Epithelial cell of esophagus (primary cell): ENCODE measurements at regions not wholly inside any gene's neighbourhood (a gene's known extent, or its start where the extent isn't known, plus 50 kb on each side); places are given as distances from the start of the nearest gene placed in this dataset.

Experiments used
- DNase-seq: peaks from one replicate; pipeline ENCODE4 v3.0.0; 2010; ENCODE audit warnings: low read depth
- H3K4me3 ChIP-seq: 2 replicates; pipeline ENCODE4 v1.5.1; 2011; ENCODE audit warnings: mild to moderate bottlenecking, low read length, control low read depth
- TF ChIP-seq, protein P1 (sequence below): IDR thresholded peaks from 2 replicates; pipeline ENCODE4 v1.5.1; 2011; ENCODE audit warnings: low read depth, mild to moderate bottlenecking, low read length, control low read depth, inconsistent platforms; ENCODE audit not compliant: insufficient read depth; ENCODE audit errors: missing control alignments

- TF ChIP-seq, protein P1, sequence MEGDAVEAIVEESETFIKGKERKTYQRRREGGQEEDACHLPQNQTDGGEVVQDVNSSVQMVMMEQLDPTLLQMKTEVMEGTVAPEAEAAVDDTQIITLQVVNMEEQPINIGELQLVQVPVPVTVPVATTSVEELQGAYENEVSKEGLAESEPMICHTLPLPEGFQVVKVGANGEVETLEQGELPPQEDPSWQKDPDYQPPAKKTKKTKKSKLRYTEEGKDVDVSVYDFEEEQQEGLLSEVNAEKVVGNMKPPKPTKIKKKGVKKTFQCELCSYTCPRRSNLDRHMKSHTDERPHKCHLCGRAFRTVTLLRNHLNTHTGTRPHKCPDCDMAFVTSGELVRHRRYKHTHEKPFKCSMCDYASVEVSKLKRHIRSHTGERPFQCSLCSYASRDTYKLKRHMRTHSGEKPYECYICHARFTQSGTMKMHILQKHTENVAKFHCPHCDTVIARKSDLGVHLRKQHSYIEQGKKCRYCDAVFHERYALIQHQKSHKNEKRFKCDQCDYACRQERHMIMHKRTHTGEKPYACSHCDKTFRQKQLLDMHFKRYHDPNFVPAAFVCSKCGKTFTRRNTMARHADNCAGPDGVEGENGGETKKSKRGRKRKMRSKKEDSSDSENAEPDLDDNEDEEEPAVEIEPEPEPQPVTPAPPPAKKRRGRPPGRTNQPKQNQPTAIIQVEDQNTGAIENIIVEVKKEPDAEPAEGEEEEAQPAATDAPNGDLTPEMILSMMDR, result no peak
These were observed 246.2 kb downstream of the LRFN2 start for GRCh38 chr6:40340957-40341356.

DNA sequence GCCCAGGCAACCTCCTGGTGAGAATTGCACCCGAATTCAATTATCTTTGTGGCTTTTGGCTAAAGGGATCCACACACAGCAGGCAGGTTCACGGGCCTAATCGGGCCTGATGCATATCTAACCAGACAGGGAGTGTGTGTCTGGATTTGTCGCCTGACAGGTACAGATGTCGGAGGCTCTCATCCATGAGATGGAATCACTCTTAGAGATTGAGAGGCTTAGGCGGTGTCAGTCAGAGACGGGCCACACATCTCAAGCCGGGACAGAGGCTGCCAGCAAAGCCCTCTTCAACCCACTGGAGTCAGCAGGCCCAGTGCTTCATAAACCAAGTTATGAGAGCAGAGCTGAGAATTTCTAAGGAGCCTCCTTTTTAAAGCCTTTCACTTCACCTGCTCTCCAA, 247.0 kb downstream of the LRFN2 start:
- no peak for DNase-seq
- no peak overlapping the region for H3K4me3 ChIP-seq
- TF ChIP-seq, protein P1, result no peak

More at GRCh38 chr6:40340957-40341356, 246.2 kb downstream of the LRFN2 start:
- no peak for DNase-seq
- no peak overlapping the region for H3K4me3 ChIP-seq

DNA sequence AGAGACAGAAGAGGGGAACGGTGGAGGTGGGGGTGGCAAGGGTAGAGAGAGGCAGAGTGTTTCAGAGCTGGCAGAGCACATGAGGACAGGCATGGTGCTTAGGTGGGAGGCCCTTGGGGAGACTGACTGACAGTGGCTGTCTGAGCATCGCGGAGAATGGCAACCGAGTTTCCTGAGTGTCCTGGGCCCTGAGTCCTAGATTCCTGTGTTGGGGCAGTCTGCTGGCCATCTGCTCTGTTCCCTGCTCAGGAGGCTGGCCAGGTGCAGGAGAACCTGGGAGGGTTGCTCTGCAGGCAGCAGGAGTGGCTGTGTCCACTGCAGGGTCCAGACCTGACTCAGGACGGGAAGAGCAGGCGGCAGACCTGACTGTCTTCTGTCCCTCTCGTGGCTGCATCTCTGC, 248.9 kb downstream of the LRFN2 start:
- TF ChIP-seq, protein P1, result no peak
- no peak for DNase-seq
- H3K4me3 ChIP-seq, result no peak overlapping the region

- TF ChIP-seq, protein P1, result no peak
- H3K4me3 ChIP-seq, result no peak overlapping the region
- DNase-seq, result no peak
These were observed 250.0 kb downstream of the LRFN2 start for GRCh38 chr6:40336940-40337760.

DNA sequence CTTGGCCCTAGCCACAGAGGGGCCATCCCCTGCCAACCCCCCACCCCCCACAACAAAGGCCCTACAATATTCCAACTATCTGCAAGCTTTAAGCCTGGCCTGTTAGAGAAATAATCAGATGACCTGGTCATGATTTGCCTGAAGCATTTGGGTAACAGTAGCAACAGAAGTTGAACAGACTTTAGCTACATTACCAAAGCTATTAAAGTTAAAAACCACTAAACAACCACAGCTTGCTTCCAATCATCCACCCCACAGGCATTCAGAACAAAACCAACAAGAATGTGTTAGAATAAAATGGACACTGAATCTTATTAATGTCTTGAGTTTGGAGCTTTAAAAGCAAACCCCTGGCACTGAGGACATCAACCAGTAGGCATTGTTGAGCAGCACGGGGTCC, 250.9 kb downstream of the LRFN2 start:
- TF ChIP-seq, protein P1, result no peak
- DNase-seq, result no peak
- H3K4me3 ChIP-seq, result no peak overlapping the region

- TF ChIP-seq, protein P1, result no peak
- H3K4me3 ChIP-seq, result no peak overlapping the region
- no peak for DNase-seq
These were observed 252.5 kb downstream of the LRFN2 start for GRCh38 chr6:40334496-40335270.
